GM12892 (cell line): ENCODE measurements at regions not wholly inside any gene's neighbourhood (a gene's known extent, or its start where the extent isn't known, plus 50 kb on each side); places are given as distances from the start of the nearest gene placed in this dataset.

Source experiments
- DNase-seq: peaks from one replicate; pipeline ENCODE4 v3.0.0; 2011; ENCODE audit not compliant: insufficient read length
- FAIRE-seq: peaks from 2 replicates; lab custom pipeline; 2011; peaks lifted over from hg19 to GRCh38; lab: Jason Lieb, UNC
- POLR2A ChIP-seq: IDR thresholded peaks from 2 replicates; pipeline ENCODE4 v1.6.1; 2011; ENCODE audit warnings: low read depth, low read length, control low read depth
- POLR2AphosphoS5 ChIP-seq: IDR thresholded peaks from 2 replicates; pipeline ENCODE4 v1.6.1; 2011; ENCODE audit warnings: low read depth, low read length, control low read depth
- TAF1 ChIP-seq: IDR thresholded peaks from 2 replicates; pipeline ENCODE4 v1.6.1; 2011; ENCODE audit warnings: low read depth, mild to moderate bottlenecking, control low read depth, low read length, borderline replicate concordance

GRCh38 chr22:48615171-48616008 is 1212.3 kb downstream of the BRD1 start:
- no peak for DNase-seq
- TF ChIP-seq POLR2A, result no peak
- no peak for TF ChIP-seq POLR2AphosphoS5
- no peak for TF ChIP-seq TAF1
- no peak for FAIRE-seq

GRCh38 chr22:48613566-48614200 is 1214.0 kb downstream of the BRD1 start:
- DNase-seq (no peak), FAIRE-seq (no peak)
- TF ChIP-seq TAF1, result no peak
- TF ChIP-seq POLR2A, result no peak
- no peak for TF ChIP-seq POLR2AphosphoS5

- TF ChIP-seq TAF1, result no peak
- no peak for TF ChIP-seq POLR2AphosphoS5
- no peak for TF ChIP-seq POLR2A
- DNase-seq, result no peak
- no peak for FAIRE-seq
These were observed 1215.3 kb downstream of the BRD1 start for GRCh38 chr22:48612077-48612995.

GRCh38 chr22:48609279-48609865 is 1218.3 kb downstream of the BRD1 start:
- TF ChIP-seq POLR2A (no peak), POLR2AphosphoS5 (no peak), TAF1 (no peak)
- no peak for FAIRE-seq
- no peak for DNase-seq

- DNase-seq (no peak), FAIRE-seq (no peak)
These were observed 1219.6 kb downstream of the BRD1 start for GRCh38 chr22:48607901-48608662.

GRCh38 chr22:48606684-48607307 is 1220.9 kb downstream of the BRD1 start:
- DNase-seq, result no peak
- no peak for FAIRE-seq
- TF ChIP-seq POLR2AphosphoS5 (no peak), POLR2A (no peak), TAF1 (no peak)

More at GRCh38 chr22:48607901-48608662, 1219.6 kb downstream of the BRD1 start:
- no peak for TF ChIP-seq POLR2A
- no peak for TF ChIP-seq POLR2AphosphoS5
- no peak for TF ChIP-seq TAF1

- no peak for TF ChIP-seq POLR2AphosphoS5
- FAIRE-seq, result no peak
- DNase-seq, result no peak
These were observed 1221.7 kb downstream of the BRD1 start for GRCh38 chr22:48605856-48606481.

GRCh38 chr22:48605125-48605524 is 1222.5 kb downstream of the BRD1 start:
- no peak for DNase-seq
- FAIRE-seq, result no peak
- TF ChIP-seq TAF1, result no peak
- TF ChIP-seq POLR2AphosphoS5, result no peak
- no peak for TF ChIP-seq POLR2A

- DNase-seq (no peak), FAIRE-seq (no peak)
- TF ChIP-seq POLR2AphosphoS5 (no peak), POLR2A (no peak), TAF1 (no peak)
These were observed 1223.9 kb downstream of the BRD1 start for GRCh38 chr22:48603621-48604320.
